Esophagus squamous epithelium (tissue), 4 donors: ENCODE measurements at regions not wholly inside any gene's neighbourhood (a gene's known extent, or its start where the extent isn't known, plus 50 kb on each side); places are given as distances from the start of the nearest gene placed in this dataset.

Experiments
- CTCF ChIP-seq, 6 experiments: fragments of 450-650 bp in 4 of 6; fragments of 200-600 bp in 2 of 6; sonication (generic) in 2 of 6; IDR thresholded peaks; one replicate each; pipeline ENCODE4 v1.5.1; 2016 to 2019; ENCODE audit warnings: antibody characterized with exemption in 6 of 6, mild to moderate bottlenecking in 4 of 6, moderate library complexity in 4 of 6
- POLR2A ChIP-seq, 4 donors: fragments of 450-650 bp; IDR thresholded peaks; one replicate each; pipeline ENCODE4 v1.6.1; 2017; ENCODE audit warnings: antibody characterized with exemption in 4 of 4, mild to moderate bottlenecking in 4 of 4, moderate library complexity in 3 of 4

- no peak for TF ChIP-seq CTCF (IDR thresholded peaks at IDR 0.05)
- no peak for TF ChIP-seq POLR2A (IDR thresholded peaks at IDR 0.05)
Observed at GRCh38 chr22:27312966-27313855, 488.3 kb downstream of the MN1 start.
